Naive thymus-derived CD4-positive, alpha-beta T cell (primary cell): ENCODE measurements at regions not wholly inside any gene's neighbourhood (a gene's known extent, or its start where the extent isn't known, plus 50 kb on each side); places are given as distances from the start of the nearest gene placed in this dataset.

Experiments used
- ATAC-seq: fragments of 150-1000 bp; cut with Tn5 transposase; 2 replicates; pipeline ENCODE4 v1.10.0; 2021; ENCODE audit warnings: mild to moderate bottlenecking, moderate library complexity
- CTCF ChIA-PET: fragments of 350-600 bp; sonication (Branson Sonifier 250); formaldehyde crosslinking; loops from one replicate; lab custom pipeline; 2021; ENCODE audit warnings: antibody characterized with exemption; lab: Charles Lee
- POLR2A ChIA-PET: fragments of 350-600 bp; sonication (Branson Sonifier 250); formaldehyde crosslinking; loops from one replicate; lab custom pipeline; 2021; ENCODE audit warnings: antibody characterized with exemption, inconsistent platforms; lab: Charles Lee
- DNase-seq, 9 donors: peaks; one replicate each; pipeline versions ENCODE4 v3.0.0 to v3.0.0-alpha.2; 2020 to 2022; ENCODE audit warnings: mixed read lengths in 1 of 9
- H3K27ac ChIP-seq: one replicate; pipeline ENCODE4 v1.7.0; 2013; ENCODE audit warnings: mild to moderate bottlenecking, low read depth, low read length, moderate library complexity
- H3K27me3 ChIP-seq, 2 donors: one replicate each; pipeline ENCODE4 v1.7.0; 2013; ENCODE audit warnings: low read length in 2 of 2, mild to moderate bottlenecking in 2 of 2, moderate library complexity in 2 of 2; ENCODE audit not compliant: control insufficient read depth in 2 of 2, insufficient read depth in 2 of 2
- H3K36me3 ChIP-seq, 3 experiments: 1 replicate in 2 of 3; 2 replicates in 1 of 3; pipeline ENCODE4 v1.7.0; 2013; ENCODE audit warnings: low read length in 3 of 3, mild to moderate bottlenecking in 3 of 3, moderate library complexity in 1 of 3; ENCODE audit not compliant: insufficient read depth in 3 of 3, control insufficient read depth in 2 of 3
- H3K4me1 ChIP-seq, 2 donors: one replicate each; pipeline ENCODE4 v1.7.0; 2013; ENCODE audit warnings: low read length in 2 of 2, mild to moderate bottlenecking in 2 of 2, moderate library complexity in 1 of 2; ENCODE audit not compliant: control insufficient read depth in 2 of 2, insufficient read depth in 2 of 2
- H3K4me3 ChIP-seq: 2 replicates; pipeline ENCODE4 v1.7.0; 2013; ENCODE audit warnings: mild to moderate bottlenecking, low read length
- H3K9me3 ChIP-seq, 3 experiments: 1 replicate in 2 of 3; 2 replicates in 1 of 3; pipeline ENCODE4 v1.7.0; 2013; ENCODE audit warnings: low read length in 3 of 3; ENCODE audit not compliant: control insufficient read depth in 2 of 3
- H3K27ac Mint-ChIP-seq, 9 donors: one replicate each; pipeline ENCODE4 v1.8.0; 2020 to 2022; ENCODE audit warnings: mixed read lengths in 9 of 9, mild to moderate bottlenecking in 8 of 9, moderate library complexity in 5 of 9, inconsistent platforms in 2 of 9
- H3K27me3 Mint-ChIP-seq, 5 donors: one replicate each; pipeline ENCODE4 v1.8.0; 2021 to 2022; ENCODE audit warnings: mixed read lengths in 5 of 5, mild to moderate bottlenecking in 1 of 5
- H3K36me3 Mint-ChIP-seq, 5 donors: one replicate each; pipeline ENCODE4 v1.8.0; 2020 to 2022; ENCODE audit warnings: mixed read lengths in 5 of 5, mild to moderate bottlenecking in 3 of 5, inconsistent platforms in 1 of 5
- H3K4me1 Mint-ChIP-seq, 7 donors: one replicate each; pipeline ENCODE4 v1.8.0; 2020 to 2022; ENCODE audit warnings: mixed read lengths in 7 of 7, mild to moderate bottlenecking in 3 of 7, inconsistent platforms in 1 of 7
- H3K4me3 Mint-ChIP-seq, 10 donors: one replicate each; pipeline ENCODE4 v1.8.0; 2020 to 2022; ENCODE audit warnings: mild to moderate bottlenecking in 10 of 10, mixed read lengths in 10 of 10, moderate library complexity in 6 of 10, inconsistent platforms in 2 of 10
- H3K9me3 Mint-ChIP-seq, 11 donors: one replicate each; pipeline ENCODE4 v1.8.0; 2020 to 2022; ENCODE audit warnings: mixed read lengths in 11 of 11, mild to moderate bottlenecking in 4 of 11, inconsistent platforms in 1 of 11, moderate library complexity in 1 of 11
- intact Hi-C, 2 donors: fragments of 100-400 bp; cut with micrococcal nuclease; formaldehyde crosslinking; loops; one replicate each; pipeline ENCODE4 v1.15.1; 2023

DNA sequence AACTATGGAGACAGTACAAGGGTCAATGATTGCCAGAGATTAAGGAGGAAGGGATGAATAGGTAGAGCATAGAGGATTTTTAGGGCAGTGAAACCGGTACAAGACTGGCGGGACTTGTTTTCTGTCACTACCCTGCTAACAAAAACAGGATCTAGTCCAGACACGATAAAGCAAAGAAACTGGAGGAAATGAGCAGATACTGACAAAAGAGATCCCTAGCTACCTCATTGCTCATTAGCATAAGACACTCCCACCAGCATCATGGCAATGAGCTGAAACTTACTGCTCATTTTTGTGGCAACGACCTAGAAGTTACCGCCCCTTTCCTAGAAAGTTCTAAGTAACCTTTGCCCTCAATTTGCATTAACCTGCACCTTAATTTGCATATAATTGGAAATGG, 131.2 kb downstream of the ETAA1 start:
- Histone ChIP-seq H3K9me3 (no peaks in the 10 kb centered on the region), H3K27me3 (no peaks in the 10 kb centered on the region), H3K36me3 (no peaks in the 10 kb centered on the region), H3K4me3 (no peak overlapping the region), H3K4me1 (no peaks in the 10 kb centered on the region), H3K27ac (no peak overlapping the region)
- H3K27me3 Mint-ChIP-seq = peaks cover 0 to 16% (median 9%) of the 10 kb centered on the region in 5 donors
- H3K36me3 Mint-ChIP-seq = no peaks in the 10 kb centered on the region
- no peak overlapping the region for H3K4me3 Mint-ChIP-seq
- CTCF ChIA-PET = no interaction called here
- peaks cover 0 to 5% (median 0%) of the 10 kb centered on the region in 11 donors for H3K9me3 Mint-ChIP-seq
- DNase-seq = no peak
- intact Hi-C loops = no loop called here
- no peak overlapping the region for H3K27ac Mint-ChIP-seq
- POLR2A ChIA-PET = no interaction called here
- ATAC-seq = no peak
- H3K4me1 Mint-ChIP-seq = no peaks in the 10 kb centered on the region

DNA sequence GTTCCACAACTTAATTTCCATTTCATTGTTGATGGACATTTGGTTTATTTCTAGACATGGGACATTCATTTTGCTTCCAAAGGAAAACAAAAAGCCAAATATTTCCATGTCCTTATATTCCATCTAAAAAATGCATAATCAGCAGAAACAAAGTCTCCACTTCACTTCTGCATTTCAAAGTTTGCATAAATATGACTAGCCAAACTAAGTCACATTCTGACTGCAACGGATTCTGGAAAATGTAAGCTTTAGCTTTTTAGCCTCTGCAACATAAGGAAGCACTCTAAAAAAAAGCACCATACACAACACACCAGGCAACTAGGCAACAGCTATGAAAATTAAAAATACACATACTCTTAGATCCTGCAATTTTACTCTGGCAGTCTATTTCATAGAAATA, 135.3 kb downstream of the ETAA1 start:
- Histone ChIP-seq H3K27me3 (no peaks in the 10 kb centered on the region), H3K27ac (no peak overlapping the region), H3K9me3 (no peaks in the 10 kb centered on the region), H3K4me3 (no peak overlapping the region), H3K36me3 (no peaks in the 10 kb centered on the region), H3K4me1 (no peaks in the 10 kb centered on the region)
- POLR2A ChIA-PET = no interaction called here
- H3K4me3 Mint-ChIP-seq = no peak overlapping the region
- peaks cover 0 to 8% (median 3%) of the 10 kb centered on the region in 11 donors for H3K9me3 Mint-ChIP-seq
- no peaks in the 10 kb centered on the region for H3K4me1 Mint-ChIP-seq
- CTCF ChIA-PET = no interaction called here
- H3K27ac Mint-ChIP-seq = no peak overlapping the region
- DNase-seq (no peak), ATAC-seq (no peak)
- no peaks in the 10 kb centered on the region for H3K36me3 Mint-ChIP-seq
- H3K27me3 Mint-ChIP-seq = peaks cover 0 to 3% (median 0%) of the 10 kb centered on the region in 5 donors
- intact Hi-C loops = no loop called here

DNA sequence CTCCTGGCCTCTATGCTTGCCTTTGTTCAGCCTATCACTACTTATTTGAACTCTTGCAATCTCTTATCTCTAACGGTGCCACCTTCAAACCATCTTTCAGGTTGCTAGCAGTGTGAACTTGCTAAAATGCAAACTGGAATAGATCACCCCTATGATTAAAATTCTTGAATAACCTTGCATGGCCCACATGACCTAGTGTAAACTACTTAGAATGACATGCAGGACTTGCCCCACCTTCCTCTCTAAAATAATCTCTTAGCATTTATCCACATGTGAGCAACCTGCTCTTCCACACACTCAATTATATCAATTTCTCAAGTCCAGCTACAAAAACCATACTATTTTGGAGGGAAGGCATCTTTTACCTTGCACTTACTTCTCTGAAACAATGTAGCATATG, 137.6 kb downstream of the ETAA1 start:
- no peak overlapping the region for H3K27ac Mint-ChIP-seq
- intact Hi-C loops = no loop called here
- H3K27me3 ChIP-seq = no peaks in the 10 kb centered on the region
- no peak for DNase-seq
- no peaks in the 10 kb centered on the region for H3K4me1 ChIP-seq
- H3K4me3 ChIP-seq = no peak overlapping the region
- ChIA-PET CTCF (no interaction called here), POLR2A (no interaction called here)
- no peaks in the 10 kb centered on the region for H3K4me1 Mint-ChIP-seq
- H3K27me3 Mint-ChIP-seq = no peaks in the 10 kb centered on the region
- H3K36me3 ChIP-seq = no peaks in the 10 kb centered on the region
- no peak for ATAC-seq
- H3K9me3 ChIP-seq = no peaks in the 10 kb centered on the region
- no peak overlapping the region for H3K27ac ChIP-seq
- H3K36me3 Mint-ChIP-seq = no peaks in the 10 kb centered on the region
- H3K9me3 Mint-ChIP-seq = peaks cover 3 to 27% (median 8%) of the 10 kb centered on the region in 11 donors
- H3K4me3 Mint-ChIP-seq = no peak overlapping the region

DNA sequence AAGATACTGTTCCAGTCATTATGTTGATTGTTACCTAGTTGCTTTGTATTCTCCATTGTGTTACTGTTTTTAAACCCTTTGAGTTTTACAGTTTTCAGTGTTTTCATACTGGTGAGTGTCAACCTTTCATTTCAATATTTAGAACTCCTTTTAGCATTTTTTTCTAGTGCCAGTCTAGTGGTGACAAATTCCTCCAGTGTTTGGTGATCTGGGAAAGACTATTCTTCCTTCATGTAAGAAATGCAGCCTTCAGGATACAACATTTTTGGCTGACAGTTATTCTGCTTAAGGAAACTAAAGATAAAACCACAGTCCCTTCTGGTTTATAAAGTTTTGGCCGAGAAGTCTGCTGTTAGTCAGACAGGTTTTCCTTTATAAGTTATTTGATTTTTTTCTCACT, 143.8 kb downstream of the ETAA1 start:
- Mint-ChIP-seq H3K27me3 (no peaks in the 10 kb centered on the region), H3K36me3 (no peaks in the 10 kb centered on the region), H3K9me3 (peaks cover 8 to 82% (median 20%) of the 10 kb centered on the region in 11 donors), H3K27ac (no peak overlapping the region), H3K4me3 (no peak overlapping the region), H3K4me1 (no peaks in the 10 kb centered on the region)
- Histone ChIP-seq H3K27me3 (no peaks in the 10 kb centered on the region), H3K4me3 (no peak overlapping the region), H3K4me1 (no peaks in the 10 kb centered on the region), H3K9me3 (peaks cover 0 to 9% (median 0%) of the 10 kb centered on the region in 3 experiments), H3K36me3 (no peaks in the 10 kb centered on the region), H3K27ac (no peak overlapping the region)
- DNase-seq = no peak
- POLR2A ChIA-PET = no interaction called here
- intact Hi-C loops = no loop called here
- CTCF ChIA-PET = no interaction called here
- no peak for ATAC-seq

DNA sequence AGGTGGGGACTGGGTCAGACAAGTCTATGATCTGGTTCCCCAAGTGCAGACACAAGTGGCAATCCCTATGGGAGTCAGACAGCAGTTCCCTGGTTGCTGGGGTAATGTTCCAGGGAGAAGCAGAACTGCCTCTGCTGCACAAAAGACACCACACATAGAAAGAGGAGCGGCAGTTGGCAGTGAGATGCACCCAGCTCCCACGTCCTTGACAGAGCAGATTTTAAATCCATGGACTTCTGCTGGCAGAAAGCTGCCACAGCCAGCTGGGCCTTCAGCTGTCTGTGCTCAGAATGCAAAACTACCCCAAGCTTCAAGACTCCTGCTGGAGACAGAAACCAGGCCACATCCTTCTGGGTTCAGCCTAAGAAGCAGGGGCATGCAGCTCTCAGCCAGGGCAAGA, 147.2 kb downstream of the ETAA1 start:
- Histone ChIP-seq H3K9me3 (peaks cover 0 to 9% (median 0%) of the 10 kb centered on the region in 3 experiments), H3K36me3 (no peaks in the 10 kb centered on the region), H3K27ac (no peak overlapping the region), H3K4me3 (no peak overlapping the region), H3K4me1 (no peaks in the 10 kb centered on the region), H3K27me3 (no peaks in the 10 kb centered on the region)
- Mint-ChIP-seq H3K9me3 (peaks cover 4 to 68% (median 13%) of the 10 kb centered on the region in 11 donors), H3K4me3 (no peak overlapping the region), H3K27me3 (peaks cover 0 to 14% (median 5%) of the 10 kb centered on the region in 5 donors), H3K27ac (no peak overlapping the region), H3K36me3 (no peaks in the 10 kb centered on the region), H3K4me1 (no peaks in the 10 kb centered on the region)
- POLR2A ChIA-PET = no interaction called here
- no peak for ATAC-seq
- CTCF ChIA-PET = no interaction called here
- DNase-seq = no peak
- intact Hi-C loops = no loop called here

DNA sequence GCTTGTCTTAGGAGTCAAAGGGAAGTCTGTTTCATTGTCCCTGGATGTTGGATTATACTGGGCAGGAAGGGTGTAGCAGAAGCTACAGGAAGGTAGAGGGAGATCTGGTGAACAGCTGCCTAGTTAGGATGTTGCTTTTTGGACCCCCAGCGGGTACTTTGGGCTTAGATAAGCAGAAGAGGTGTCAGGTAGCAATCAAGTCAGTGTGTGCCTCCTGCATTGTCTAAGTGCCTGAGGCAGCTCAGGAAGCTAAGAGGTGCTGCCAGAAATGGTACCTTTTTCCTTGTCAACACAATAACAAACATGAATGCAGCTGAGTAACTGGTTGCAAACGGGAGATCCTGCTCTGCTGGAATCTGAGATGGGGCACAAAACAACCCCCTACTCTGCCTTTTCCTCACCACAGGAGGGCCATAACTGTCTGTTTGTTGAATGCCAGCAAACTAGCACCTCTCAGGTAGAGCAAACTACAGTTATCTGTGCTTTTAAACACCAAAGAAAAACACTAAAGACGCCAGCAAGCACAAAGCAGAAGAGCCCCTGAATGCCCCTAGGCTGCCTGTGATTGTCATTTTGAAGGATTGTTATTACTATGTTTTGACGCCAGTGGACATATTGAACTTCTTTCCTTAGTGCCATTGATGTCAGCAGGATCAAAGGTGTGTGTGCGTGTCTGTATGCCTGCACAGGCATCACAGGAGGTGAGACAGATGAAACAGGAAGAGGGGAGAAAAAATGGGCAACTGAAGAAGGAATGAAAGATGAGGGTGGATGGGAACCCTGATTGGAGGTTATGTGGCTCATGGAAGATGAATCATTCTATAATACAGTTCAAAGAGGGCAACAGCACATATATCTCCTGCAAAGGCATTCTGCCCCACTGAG, 151.4 kb downstream of the ETAA1 start:
- H3K36me3 Mint-ChIP-seq = no peaks in the 10 kb centered on the region
- H3K4me3 Mint-ChIP-seq = no peak overlapping the region
- Histone ChIP-seq H3K27ac (no peak overlapping the region), H3K9me3 (no peaks in the 10 kb centered on the region), H3K4me3 (no peak overlapping the region), H3K4me1 (no peaks in the 10 kb centered on the region), H3K27me3 (no peaks in the 10 kb centered on the region), H3K36me3 (no peaks in the 10 kb centered on the region)
- ATAC-seq (no peak), DNase-seq (no peak)
- H3K27me3 Mint-ChIP-seq = peaks cover 0 to 19% (median 5%) of the 10 kb centered on the region in 5 donors
- CTCF ChIA-PET = no interaction called here
- peaks cover 0 to 25% (median 2%) of the 10 kb centered on the region in 11 donors for H3K9me3 Mint-ChIP-seq
- H3K4me1 Mint-ChIP-seq = no peaks in the 10 kb centered on the region
- intact Hi-C loops = no loop called here
- POLR2A ChIA-PET = no interaction called here
- no peak overlapping the region for H3K27ac Mint-ChIP-seq

DNA sequence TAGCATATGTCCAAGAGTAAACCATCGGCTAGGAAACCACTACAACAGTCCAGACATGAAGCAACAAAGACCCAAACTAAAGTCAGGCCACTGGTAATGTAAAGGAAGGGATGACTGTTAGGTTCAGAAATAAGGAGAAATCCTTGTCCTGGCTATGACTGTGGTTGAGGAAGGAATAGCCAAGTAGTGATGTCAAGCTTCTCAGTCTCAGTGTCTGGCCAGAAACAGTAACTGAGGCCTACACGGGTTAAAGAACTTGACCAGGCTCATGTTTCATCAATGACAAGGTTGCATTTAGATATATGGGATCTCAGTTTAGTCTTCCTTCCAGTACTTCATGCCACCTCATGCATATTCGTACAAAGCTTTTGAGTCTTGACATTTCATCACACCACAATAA, 162.0 kb downstream of the ETAA1 start:
- ATAC-seq (no peak), DNase-seq (no peak)
- no peak overlapping the region for H3K27ac ChIP-seq

More for the DNA sequence above, 162.0 kb downstream of the ETAA1 start:
- no peaks in the 10 kb centered on the region for H3K9me3 ChIP-seq
- H3K27ac Mint-ChIP-seq = no peak overlapping the region
- intact Hi-C loops = no loop called here
- no peak overlapping the region for H3K4me3 Mint-ChIP-seq
- H3K27me3 Mint-ChIP-seq = peaks cover 0 to 10% (median 5%) of the 10 kb centered on the region in 5 donors
- H3K27me3 ChIP-seq = no peaks in the 10 kb centered on the region
- no peak overlapping the region for H3K4me3 ChIP-seq
- no peaks in the 10 kb centered on the region for H3K4me1 ChIP-seq
- no peaks in the 10 kb centered on the region for H3K4me1 Mint-ChIP-seq
- H3K36me3 ChIP-seq = no peaks in the 10 kb centered on the region
- H3K36me3 Mint-ChIP-seq = no peaks in the 10 kb centered on the region
- POLR2A ChIA-PET = no interaction called here
- CTCF ChIA-PET = interaction anchor here (0.6 kb wide), 1 partner anchor 86 kb away, joined by 3 read pairs; no protein-coding TSS in a partner anchor
- H3K9me3 Mint-ChIP-seq = peaks cover 0 to 5% (median 2%) of the 10 kb centered on the region in 11 donors
